Right lobe of liver (tissue), 6 donors: ENCODE measurements at regions not wholly inside any gene's neighbourhood (a gene's known extent, or its start where the extent isn't known, plus 50 kb on each side); places are given as distances from the start of the nearest gene placed in this dataset.

Source experiments
- ATAC-seq, 4 donors: fragments of 200-7000 bp; cut with Tn5 transposase; one replicate each; pipeline ENCODE4 v1.9.1; 2020; ENCODE audit warnings: mild to moderate bottlenecking in 4 of 4, moderate library complexity in 4 of 4
- DNase-seq, 3 donors: peaks; one replicate each; pipeline ENCODE4 v3.0.0-alpha.2; 2020
- H3K27ac ChIP-seq, 3 donors: fragments of 200-600 bp; one replicate each; pipeline ENCODE4 v1.8.0; 2022
- H3K27me3 ChIP-seq, 2 donors: fragments of 200-600 bp; one replicate each; pipeline ENCODE4 v1.8.0; 2022
- H3K36me3 ChIP-seq, 4 donors: fragments of 200-600 bp; sonication (generic) in 1 of 4; one replicate each; pipeline versions ENCODE4 v1.5.1 to v1.8.0; 2017 to 2022; ENCODE audit warnings: control low read depth in 1 of 4
- H3K4me1 ChIP-seq, 4 donors: fragments of 200-600 bp; sonication (generic) in 1 of 4; one replicate each; pipeline versions ENCODE4 v1.5.1 to v1.8.0; 2017 to 2022; ENCODE audit warnings: control low read depth in 1 of 4
- H3K4me3 ChIP-seq, 3 donors: fragments of 200-600 bp; one replicate each; pipeline ENCODE4 v1.8.0; 2022
- H3K9me3 ChIP-seq, 4 donors: fragments of 200-600 bp; sonication (generic) in 1 of 4; one replicate each; pipeline versions ENCODE4 v1.5.1 to v1.8.0; 2017 to 2022; ENCODE audit warnings: control low read depth in 1 of 4
- CTCF ChIP-seq, 4 donors: fragments of 200-600 bp in 3 of 4; fragments of 450-650 bp in 1 of 4; IDR thresholded peaks; one replicate each; pipeline versions ENCODE4 v1.5.1 to v1.8.0; 2016 to 2022; ENCODE audit warnings: antibody characterized with exemption in 4 of 4, mild to moderate bottlenecking in 2 of 4
- POLR2A ChIP-seq: fragments of 450-650 bp; IDR thresholded peaks from one replicate; pipeline ENCODE4 v1.6.1; 2017; ENCODE audit warnings: antibody characterized with exemption, mild to moderate bottlenecking
- WGBS: methylation state at CpG from one replicate; pipeline ENCODE4 v1.1.6; 2018; ENCODE audit warnings: low coverage, low lambda C conversion rate; ENCODE audit not compliant: insufficient coverage; ENCODE audit errors: missing lambda C conversion rate; 5-methylcytosine and 5-hydroxymethylcytosine counted together
- intact Hi-C, 2 donors: fragments of 100-400 bp; cut with DNase I; formaldehyde crosslinking; loops; one replicate each; pipeline versions ENCODE4 v1.11.2 to v1.14.1; 2022
- donor health status: DM: no; HTN: yes; CAD: no.
- donor health status: DM: no; HTN: no; CAD: no.
- donor health status: DM: no; HTN: no; CAD: no.
- donor health status: DM: no; HTN: yes; CAD: no.
- donor health status: DM: no; HTN: yes; CAD: no.

DNA sequence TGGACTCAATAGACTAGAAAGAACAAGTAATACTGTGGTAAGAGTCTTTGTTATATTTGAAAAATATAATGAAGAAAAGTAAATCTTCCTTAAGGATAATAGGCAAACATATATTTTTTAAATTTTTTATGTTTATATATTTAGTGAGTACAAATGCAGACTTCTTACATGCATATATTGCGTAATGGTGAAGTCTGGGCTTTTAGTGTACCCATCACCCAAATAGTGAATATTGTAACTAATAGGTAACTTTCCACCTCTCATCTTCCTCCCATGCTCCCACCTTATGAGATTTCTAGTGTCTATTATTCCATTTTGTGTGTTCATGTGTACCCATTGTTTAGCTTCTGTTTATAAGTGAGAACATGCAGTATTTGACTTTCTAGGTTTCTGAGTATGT lies 711.2 kb upstream of the NDST4 start:
- no peak for DNase-seq

DNA sequence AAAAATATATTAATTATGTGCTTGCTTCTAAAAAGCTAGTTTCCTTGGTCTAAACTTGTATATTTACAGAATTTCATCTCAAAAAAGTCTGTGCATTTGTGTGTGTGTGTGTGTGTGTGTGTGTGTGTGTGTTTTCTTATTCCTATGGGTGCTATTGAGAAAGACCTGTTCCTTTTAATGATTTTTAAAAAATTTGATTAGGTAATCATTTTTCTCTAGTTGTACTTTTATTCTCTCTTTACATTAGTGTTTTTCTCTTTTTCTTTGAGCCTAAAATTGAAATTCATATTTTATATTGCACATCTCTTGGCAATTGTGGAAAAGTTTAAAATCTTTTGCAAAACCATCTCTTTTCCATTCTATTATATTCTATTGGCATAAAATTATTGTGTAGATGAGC lies 690.4 kb upstream of the NDST4 start:
- Histone ChIP-seq H3K36me3 (no peaks in the 10 kb centered on the region), H3K4me3 (no peak overlapping the region), H3K9me3 (no peaks in the 10 kb centered on the region), H3K4me1 (no peaks in the 10 kb centered on the region), H3K27ac (no peak overlapping the region), H3K27me3 (no peaks in the 10 kb centered on the region)
- DNase-seq (no peak), ATAC-seq (no peak)
- TF ChIP-seq POLR2A = no peak
- intact Hi-C loops = no loop called here

More for the DNA sequence above, 711.2 kb upstream of the NDST4 start:
- no peak for ATAC-seq
- Histone ChIP-seq H3K27ac (no peak overlapping the region), H3K4me3 (no peak overlapping the region), H3K4me1 (no peaks in the 10 kb centered on the region), H3K9me3 (no peaks in the 10 kb centered on the region), H3K27me3 (no peaks in the 10 kb centered on the region), H3K36me3 (no peaks in the 10 kb centered on the region)
- no peak for TF ChIP-seq POLR2A
- no peak for TF ChIP-seq CTCF (IDR thresholded peaks at IDR 0.05)
- intact Hi-C loops = no loop called here
- WGBS = 78% methylated on average over 1 of the region's 1 CpG

GRCh38 chr4:115790812-115791211 lies 677.4 kb upstream of the NDST4 start:
- no peaks in the 10 kb centered on the region for H3K9me3 ChIP-seq
- ATAC-seq (no peak), DNase-seq (no peak)
- intact Hi-C loops = no loop called here
- no peak overlapping the region for H3K27ac ChIP-seq
- H3K4me3 ChIP-seq = no peak overlapping the region
- WGBS = 53% methylated on average over 2 of the region's 2 CpGs
- no peaks in the 10 kb centered on the region for H3K27me3 ChIP-seq
- no peaks in the 10 kb centered on the region for H3K36me3 ChIP-seq
- no peak for TF ChIP-seq CTCF (IDR thresholded peaks at IDR 0.05)
- TF ChIP-seq POLR2A = no peak
- no peaks in the 10 kb centered on the region for H3K4me1 ChIP-seq

DNA sequence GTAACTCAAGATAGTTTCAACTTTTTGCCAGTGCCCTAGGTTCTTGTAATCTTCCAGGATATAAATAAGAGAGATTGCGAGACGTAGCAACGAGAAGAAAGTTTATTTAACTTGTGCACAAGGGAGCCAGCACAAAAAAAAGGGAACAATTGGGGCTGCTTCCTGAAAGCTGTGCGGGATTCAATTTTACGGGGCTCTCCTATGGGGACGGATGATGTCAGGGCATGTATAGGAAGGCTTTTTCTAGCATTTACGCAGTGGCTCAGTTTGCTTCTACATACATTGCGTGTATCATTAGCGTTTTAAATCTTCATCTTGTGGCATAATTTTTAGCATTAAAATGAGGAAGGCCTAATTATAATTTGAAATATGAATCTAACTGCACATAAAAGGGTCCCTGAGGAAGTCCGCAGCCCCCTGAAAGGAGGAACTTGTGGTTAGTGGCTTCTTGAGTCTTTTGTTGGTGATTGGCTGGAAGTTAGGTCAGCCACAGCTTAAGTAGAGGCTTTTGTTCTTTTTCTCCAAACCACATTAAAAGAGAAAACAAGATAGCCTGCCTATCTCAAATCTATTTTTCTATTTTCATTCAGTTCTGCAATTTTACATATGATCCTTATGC lies 668.2 kb upstream of the NDST4 start:
- 45% methylated on average over 10 of the region's 10 CpGs for WGBS
- no peak for DNase-seq
- Histone ChIP-seq H3K36me3 (no peaks in the 10 kb centered on the region), H3K27ac (no peak overlapping the region), H3K4me1 (no peaks in the 10 kb centered on the region), H3K9me3 (no peaks in the 10 kb centered on the region), H3K4me3 (no peak overlapping the region), H3K27me3 (no peaks in the 10 kb centered on the region)
- intact Hi-C loops = no loop called here
- TF ChIP-seq CTCF (IDR thresholded peaks at IDR 0.05) (no peak), POLR2A (no peak)
- ATAC-seq = no peak

DNA sequence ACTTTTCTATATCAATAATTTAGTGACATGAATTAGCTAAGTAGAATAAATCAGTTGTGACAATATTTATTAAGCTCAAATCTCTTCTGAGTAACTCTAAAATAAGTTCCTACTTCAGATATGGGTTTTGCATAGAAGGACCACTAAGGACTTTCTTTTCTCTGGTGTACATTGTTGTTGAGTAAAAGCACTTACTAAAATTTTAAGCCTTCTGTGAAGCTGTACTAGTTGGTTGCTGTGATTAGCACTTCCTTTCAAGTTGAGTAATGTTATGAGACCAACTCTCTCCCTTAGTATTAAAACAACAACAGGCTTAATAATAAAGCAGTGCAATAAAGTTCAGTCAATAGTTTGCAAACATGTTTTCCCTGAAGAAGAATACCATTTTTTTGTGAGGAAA lies 667.4 kb upstream of the NDST4 start:
- H3K4me3 ChIP-seq = no peak overlapping the region
- H3K9me3 ChIP-seq = no peaks in the 10 kb centered on the region
- H3K27ac ChIP-seq = no peak overlapping the region
- no peak for TF ChIP-seq POLR2A
- no peak for TF ChIP-seq CTCF (IDR thresholded peaks at IDR 0.05)
- H3K36me3 ChIP-seq = no peaks in the 10 kb centered on the region
- DNase-seq = no peak
- H3K4me1 ChIP-seq = no peaks in the 10 kb centered on the region
- H3K27me3 ChIP-seq = no peaks in the 10 kb centered on the region
- no peak for ATAC-seq
- intact Hi-C loops = no loop called here
